GM19023 (cell line): ENCODE measurements at regions not wholly inside any gene's neighbourhood (a gene's known extent, or its start where the extent isn't known, plus 50 kb on each side); places are given as distances from the start of the nearest gene placed in this dataset.
A peak's percentile ranks its signal among the peaks of the same experiment; 100 is the strongest.

Source experiments
- ATAC-seq: cut with Tn5 transposase; IDR thresholded peaks from one replicate; pipeline ENCODE4 v1.9.1; 2021; ENCODE audit warnings: mild to moderate bottlenecking, moderate library complexity; ENCODE audit not compliant: unreplicated experiment

- no peak for ATAC-seq
These were observed 528.8 kb downstream of the CMPK2 start for GRCh38 chr2:6336752-6337471.

GRCh38 chr2:6337472-6337820, 528.3 kb downstream of the CMPK2 start:
- ATAC-seq: no peak

GRCh38 chr2:6341588-6342129, 524.0 kb downstream of the CMPK2 start:
- ATAC-seq: no peak

- ATAC-seq: peak; percentile 25
These were observed 523.3 kb downstream of the CMPK2 start for GRCh38 chr2:6342273-6342920.

- ATAC-seq: no peak
These were observed 522.6 kb downstream of the CMPK2 start for GRCh38 chr2:6343076-6343475.

- peak; percentile 82 for ATAC-seq
These were observed 513.5 kb downstream of the CMPK2 start for GRCh38 chr2:6352247-6352646.

GRCh38 chr2:6352906-6353515, 512.7 kb downstream of the CMPK2 start:
- no peak for ATAC-seq

GRCh38 chr2:6353669-6354068, 512.0 kb downstream of the CMPK2 start:
- peak; percentile 49 for ATAC-seq

GRCh38 chr2:6354546-6354945, 511.2 kb downstream of the CMPK2 start:
- no peak for ATAC-seq

- ATAC-seq: no peak
These were observed 509.6 kb downstream of the CMPK2 start for GRCh38 chr2:6355886-6356761.

GRCh38 chr2:6358546-6358945, 507.2 kb downstream of the CMPK2 start:
- ATAC-seq: no peak

GRCh38 chr2:6358985-6359384, 506.7 kb downstream of the CMPK2 start:
- ATAC-seq: no peak

- ATAC-seq: no peak
These were observed 505.7 kb downstream of the CMPK2 start for GRCh38 chr2:6359964-6360363.

- no peak for ATAC-seq
These were observed 502.8 kb downstream of the CMPK2 start for GRCh38 chr2:6362671-6363450.

- no peak for ATAC-seq
These were observed 497.4 kb downstream of the CMPK2 start for GRCh38 chr2:6368281-6368680.

GRCh38 chr2:6369266-6369665, 496.4 kb downstream of the CMPK2 start:
- ATAC-seq: no peak

- ATAC-seq: no peak
These were observed 494.8 kb downstream of the CMPK2 start for GRCh38 chr2:6370753-6371551.

- ATAC-seq: no peak
These were observed 493.3 kb downstream of the CMPK2 start for GRCh38 chr2:6372317-6372901.

GRCh38 chr2:6381326-6381725, 484.4 kb downstream of the CMPK2 start:
- ATAC-seq: no peak
